Mesenchymal stem cell (in vitro differentiated cells and primary cell): ENCODE measurements at regions not wholly inside any gene's neighbourhood (a gene's known extent, or its start where the extent isn't known, plus 50 kb on each side); places are given as distances from the start of the nearest gene placed in this dataset.
A peak's percentile ranks its signal among the peaks of the same experiment; 100 is the strongest.

Source experiments
- DNase-seq: peaks from one replicate; pipeline ENCODE4 v3.0.0-alpha.2; 2013
- H2AFZ ChIP-seq: one replicate; pipeline ENCODE4 v1.6.1; 2013; ENCODE audit warnings: low read depth, mild to moderate bottlenecking, control low read depth, inconsistent platforms, low read length, moderate library complexity
- H2AK5ac ChIP-seq: 2 replicates; pipeline ENCODE4 v1.6.1; 2013; ENCODE audit warnings: low read length, moderate library complexity, mild to moderate bottlenecking, inconsistent platforms; ENCODE audit not compliant: severe bottlenecking
- H2BK120ac ChIP-seq: one replicate; pipeline ENCODE4 v1.6.1; 2013; ENCODE audit warnings: low read depth, mild to moderate bottlenecking, inconsistent platforms, low read length, moderate library complexity
- H2BK12ac ChIP-seq, 2 experiments: one replicate each; pipeline ENCODE4 v1.6.1; 2013; ENCODE audit warnings: inconsistent platforms in 2 of 2, low read length in 2 of 2, mild to moderate bottlenecking in 2 of 2, moderate library complexity in 2 of 2, control low read depth in 1 of 2
- H2BK15ac ChIP-seq: one replicate; pipeline ENCODE4 v1.6.1; 2013; ENCODE audit warnings: mild to moderate bottlenecking, low read depth, inconsistent platforms; ENCODE audit not compliant: poor library complexity, severe bottlenecking
- H2BK5ac ChIP-seq: 2 replicates; pipeline ENCODE4 v1.6.1; 2013; ENCODE audit warnings: low read depth, mild to moderate bottlenecking, low read length, control low read depth, inconsistent platforms; ENCODE audit not compliant: poor library complexity, severe bottlenecking
- H3K14ac ChIP-seq, 2 experiments: one replicate each; pipeline ENCODE4 v1.6.1; 2013; ENCODE audit warnings: inconsistent platforms in 2 of 2, low read length in 2 of 2, control low read depth in 1 of 2, mild to moderate bottlenecking in 1 of 2, moderate library complexity in 1 of 2
- H3K18ac ChIP-seq, 2 experiments: one replicate each; pipeline ENCODE4 v1.6.1; 2013; ENCODE audit warnings: inconsistent platforms in 2 of 2, low read length in 2 of 2, control low read depth in 1 of 2, low read depth in 1 of 2, mild to moderate bottlenecking in 1 of 2
- H3K23ac ChIP-seq, 2 experiments: one replicate each; pipeline ENCODE4 v1.6.1; 2013; ENCODE audit warnings: inconsistent platforms in 2 of 2, low read length in 2 of 2, mild to moderate bottlenecking in 2 of 2, moderate library complexity in 2 of 2, control low read depth in 1 of 2
- H3K27ac ChIP-seq: 2 replicates; pipeline ENCODE4 v1.5.1; 2013; ENCODE audit warnings: mild to moderate bottlenecking, moderate library complexity, low read length, control low read depth, inconsistent platforms; ENCODE audit not compliant: poor library complexity, severe bottlenecking
- H3K27me3 ChIP-seq, 2 experiments: 2 replicates each; pipeline versions ENCODE4 v1.6.1 to v1.7.0; 2013; ENCODE audit warnings: low read length in 2 of 2, mild to moderate bottlenecking in 2 of 2, moderate library complexity in 2 of 2, control low read depth in 1 of 2, inconsistent platforms in 1 of 2; ENCODE audit not compliant: control insufficient read depth in 1 of 2, insufficient read depth in 1 of 2
- H3K36me3 ChIP-seq, 2 experiments: 2 replicates each; pipeline versions ENCODE4 v1.6.1 to v1.7.0; 2013; ENCODE audit warnings: low read length in 2 of 2, control low read depth in 1 of 2, inconsistent platforms in 1 of 2, low read depth in 1 of 2, mild to moderate bottlenecking in 1 of 2; ENCODE audit not compliant: insufficient read depth in 2 of 2, control insufficient read depth in 1 of 2
- H3K4ac ChIP-seq, 2 experiments: one replicate each; pipeline ENCODE4 v1.6.1; 2013; ENCODE audit warnings: inconsistent platforms in 2 of 2, low read length in 2 of 2, mild to moderate bottlenecking in 2 of 2, moderate library complexity in 2 of 2, control low read depth in 1 of 2, low read depth in 1 of 2
- H3K4me1 ChIP-seq: 2 replicates; pipeline ENCODE4 v1.6.1; 2013; ENCODE audit warnings: low read depth, low read length, control low read depth; ENCODE audit not compliant: control insufficient read depth, insufficient read depth
- H3K4me2 ChIP-seq: 2 replicates; pipeline ENCODE4 v1.6.1; 2013; ENCODE audit warnings: low read length, mild to moderate bottlenecking, inconsistent platforms; ENCODE audit not compliant: poor library complexity, severe bottlenecking
- H3K4me3 ChIP-seq, 2 experiments: 2 replicates each; pipeline versions ENCODE4 v1.5.1 to v1.7.0; 2013; ENCODE audit warnings: low read length in 2 of 2, mild to moderate bottlenecking in 2 of 2, control low read depth in 1 of 2, low read depth in 1 of 2; ENCODE audit not compliant: insufficient read depth in 1 of 2
- H3K79me1 ChIP-seq: replicated peaks from 2 replicates; pipeline ENCODE4 v1.6.1; 2013; ENCODE audit warnings: mild to moderate bottlenecking, control low read depth, low read length, inconsistent platforms; ENCODE audit not compliant: poor library complexity, severe bottlenecking
- H3K9ac ChIP-seq: 2 replicates; pipeline ENCODE4 v1.7.0; 2013; ENCODE audit warnings: mild to moderate bottlenecking, low read length, moderate library complexity
- H3K9me3 ChIP-seq: 2 replicates; pipeline ENCODE4 v1.7.0; 2013; ENCODE audit warnings: mild to moderate bottlenecking, low read length; ENCODE audit not compliant: control insufficient read depth
- H4K8ac ChIP-seq: one replicate; pipeline ENCODE4 v1.6.1; 2013; ENCODE audit warnings: inconsistent platforms, mild to moderate bottlenecking, low read length, moderate library complexity
- H4K91ac ChIP-seq: one replicate; pipeline ENCODE4 v1.6.1; 2013; ENCODE audit warnings: mild to moderate bottlenecking, low read length, inconsistent platforms
- WGBS: methylation state at CpG from one replicate; pipeline ENCODE4 v1.1.7; 2013; ENCODE audit warnings: mixed read lengths; 5-methylcytosine and 5-hydroxymethylcytosine counted together

- Histone ChIP-seq H3K14ac (no peak overlapping the region), H3K27me3 (no peaks in the 10 kb centered on the region), H3K9me3 (peaks cover 3% of the 10 kb centered on the region), H3K9ac (no peak overlapping the region), H3K27ac (no peak overlapping the region), H2BK120ac (no peak overlapping the region), H3K4me2 (no peak overlapping the region), H3K4me3 (no peak overlapping the region), H2AK5ac (no peak overlapping the region), H2BK15ac (no peak overlapping the region), H3K36me3 (no peaks in the 10 kb centered on the region), H2BK5ac (no peak overlapping the region), H3K4me1 (peaks cover 5% of the 10 kb centered on the region), H3K4ac (no peak overlapping the region), H3K23ac (no peak overlapping the region), H4K91ac (no peak overlapping the region), H2BK12ac (no peak overlapping the region), H3K79me1 (no peaks in the 10 kb centered on the region), H3K18ac (no peak overlapping the region), H4K8ac (no peak overlapping the region), H2AFZ (no peak overlapping the region)
- peak; percentile 84 for DNase-seq
- 17% methylated on average over 1 of the region's 1 CpG for WGBS
Measured at GRCh38 chr10:107546284-107546683, 381.8 kb upstream of the SORCS1 start.

- H3K79me1 ChIP-seq = no peaks in the 10 kb centered on the region
- DNase-seq = no peak
- H3K27me3 ChIP-seq = no peaks in the 10 kb centered on the region
- H4K8ac ChIP-seq = peak overlapping the region; percentile 92
- H3K9ac ChIP-seq = no peak overlapping the region
- H3K9me3 ChIP-seq = peaks cover 3% of the 10 kb centered on the region
- H3K4me1 ChIP-seq = peaks cover 5% of the 10 kb centered on the region
- no peak overlapping the region for H2BK120ac ChIP-seq
- no peak overlapping the region for H3K27ac ChIP-seq
- H2AK5ac ChIP-seq = peak overlapping the region; percentile 21
- H3K36me3 ChIP-seq = no peaks in the 10 kb centered on the region
- H3K4ac ChIP-seq = peak overlapping the region; percentile 88 to 95
- H2BK5ac ChIP-seq = no peak overlapping the region
- 95% methylated on average over 18 of the region's 18 CpGs for WGBS
- H3K23ac ChIP-seq = no peak overlapping the region
- peak overlapping the region in 1 of 2 experiments; percentile 96 for H3K14ac ChIP-seq
- peak overlapping the region; percentile 77 to 100 for H2BK12ac ChIP-seq
- H3K4me2 ChIP-seq = no peak overlapping the region
- peak overlapping the region; percentile 99 for H4K91ac ChIP-seq
- H2BK15ac ChIP-seq = no peak overlapping the region
- H3K18ac ChIP-seq = peak overlapping the region; percentile 71 to 100
- no peak overlapping the region for H3K4me3 ChIP-seq
- no peak overlapping the region for H2AFZ ChIP-seq
Measured at GRCh38 chr10:107545717-107546116, 381.2 kb upstream of the SORCS1 start.

- H3K4me2 ChIP-seq = no peak overlapping the region
- no peak overlapping the region for H2BK5ac ChIP-seq
- no peak overlapping the region for H3K23ac ChIP-seq
- 93% methylated on average over 14 of the region's 14 CpGs for WGBS
- H3K18ac ChIP-seq = peak overlapping the region; percentile 71 to 100
- no peak overlapping the region for H2AK5ac ChIP-seq
- peak overlapping the region; percentile 63 for H2BK15ac ChIP-seq
- no peak for DNase-seq
- H3K27me3 ChIP-seq = no peaks in the 10 kb centered on the region
- H2BK12ac ChIP-seq = peak overlapping the region; percentile 69 to 100
- H2AFZ ChIP-seq = no peak overlapping the region
- H3K79me1 ChIP-seq = no peaks in the 10 kb centered on the region
- H4K8ac ChIP-seq = peak overlapping the region; percentile 64
- H2BK120ac ChIP-seq = peak overlapping the region; percentile 54
- H3K14ac ChIP-seq = peak overlapping the region in 1 of 2 experiments; percentile 18
- H3K9ac ChIP-seq = no peak overlapping the region
- no peaks in the 10 kb centered on the region for H3K36me3 ChIP-seq
- H3K27ac ChIP-seq = no peak overlapping the region
- peak overlapping the region; percentile 87 for H4K91ac ChIP-seq
- peak overlapping the region; percentile 32 to 88 for H3K4ac ChIP-seq
- H3K4me3 ChIP-seq = no peak overlapping the region
- H3K4me1 ChIP-seq = peaks cover 5% of the 10 kb centered on the region
- peaks cover 3% of the 10 kb centered on the region for H3K9me3 ChIP-seq
Measured at GRCh38 chr10:107544706-107545520, 380.4 kb upstream of the SORCS1 start.

- Histone ChIP-seq H3K79me1 (no peaks in the 10 kb centered on the region), H4K91ac (no peak overlapping the region), H3K27me3 (no peaks in the 10 kb centered on the region), H2BK120ac (no peak overlapping the region), H2BK12ac (no peak overlapping the region), H3K9ac (no peak overlapping the region), H2AK5ac (no peak overlapping the region), H3K4ac (no peak overlapping the region), H3K4me2 (no peak overlapping the region), H3K4me3 (no peak overlapping the region), H2BK5ac (no peak overlapping the region), H2AFZ (no peak overlapping the region), H3K14ac (no peak overlapping the region), H3K9me3 (peaks cover 7% of the 10 kb centered on the region), H3K4me1 (peaks cover 5% of the 10 kb centered on the region), H4K8ac (no peak overlapping the region), H2BK15ac (no peak overlapping the region), H3K23ac (no peak overlapping the region), H3K27ac (no peak overlapping the region), H3K36me3 (no peaks in the 10 kb centered on the region), H3K18ac (no peak overlapping the region)
- DNase-seq = no peak
- WGBS = 75% methylated on average over 4 of the region's 5 CpGs
Measured at GRCh38 chr10:107542607-107543006, 378.1 kb upstream of the SORCS1 start.
